GM18499 (cell line): ENCODE measurements at regions not wholly inside any gene's neighbourhood (a gene's known extent, or its start where the extent isn't known, plus 50 kb on each side); places are given as distances from the start of the nearest gene placed in this dataset.

ENCODE experiments used
- ATAC-seq: cut with Tn5 transposase; IDR thresholded peaks from one replicate; pipeline ENCODE4 v1.9.1; 2021; ENCODE audit warnings: moderate number of reproducible peaks; ENCODE audit not compliant: insufficient read depth, unreplicated experiment

DNA sequence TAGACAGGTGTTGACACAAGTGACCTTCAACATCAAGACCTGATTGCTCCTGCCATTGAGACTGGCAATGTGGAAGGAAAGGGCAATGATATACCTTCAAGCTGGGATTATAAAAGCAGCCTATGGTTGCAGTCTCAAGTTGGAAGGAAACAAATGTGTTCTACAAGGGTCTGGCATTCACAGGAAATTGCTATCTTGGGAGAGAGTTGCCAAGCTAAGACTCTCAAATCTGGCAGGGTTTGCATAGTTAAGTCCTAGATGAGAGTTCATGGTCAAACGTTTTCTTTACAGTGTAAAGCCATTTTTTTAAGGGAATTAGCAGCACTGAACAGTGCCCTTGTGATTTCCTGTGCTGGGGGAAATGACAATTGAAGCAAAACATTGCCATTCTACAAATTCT lies 546.9 kb upstream of the CFAP20DC start:
- no peak for ATAC-seq

DNA sequence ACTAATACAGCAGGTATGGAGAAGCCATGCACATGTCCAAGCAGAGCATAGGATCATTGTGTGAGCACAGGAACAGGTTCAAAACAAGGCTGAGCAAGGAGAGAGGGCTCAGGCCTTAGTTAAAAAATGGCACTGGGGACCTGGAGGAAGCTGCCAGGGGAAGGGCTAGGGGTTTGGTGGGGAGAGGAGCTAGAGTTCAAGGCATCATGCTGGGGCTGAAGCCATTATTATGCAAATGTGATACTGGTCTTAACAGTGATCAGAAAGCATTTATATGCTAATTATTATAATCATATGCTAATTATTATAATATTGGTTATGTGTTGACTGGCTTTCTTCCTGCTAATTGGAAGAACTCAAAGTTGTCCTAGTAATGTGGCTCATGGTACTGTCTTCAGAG lies 546.0 kb upstream of the CFAP20DC start:
- no peak for ATAC-seq

DNA sequence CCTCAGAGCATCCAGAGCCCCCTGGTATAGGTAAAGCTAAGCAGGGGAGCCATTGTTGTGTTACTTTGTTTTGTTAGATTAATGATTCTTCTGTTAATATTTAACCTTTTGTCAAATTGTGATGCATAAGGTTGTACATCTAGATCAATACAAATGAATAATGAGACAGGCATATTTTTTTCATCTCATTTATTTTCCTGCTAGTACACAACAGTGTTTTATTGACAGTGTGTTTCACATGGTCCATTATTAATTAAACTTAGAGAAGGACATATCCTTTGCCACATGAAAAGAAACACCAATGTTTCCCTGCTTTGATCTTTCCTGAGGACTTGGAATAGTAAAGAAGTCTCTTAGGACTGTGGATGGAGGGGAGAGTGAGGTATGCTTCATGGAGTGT lies 543.6 kb upstream of the CFAP20DC start:
- no peak for ATAC-seq

DNA sequence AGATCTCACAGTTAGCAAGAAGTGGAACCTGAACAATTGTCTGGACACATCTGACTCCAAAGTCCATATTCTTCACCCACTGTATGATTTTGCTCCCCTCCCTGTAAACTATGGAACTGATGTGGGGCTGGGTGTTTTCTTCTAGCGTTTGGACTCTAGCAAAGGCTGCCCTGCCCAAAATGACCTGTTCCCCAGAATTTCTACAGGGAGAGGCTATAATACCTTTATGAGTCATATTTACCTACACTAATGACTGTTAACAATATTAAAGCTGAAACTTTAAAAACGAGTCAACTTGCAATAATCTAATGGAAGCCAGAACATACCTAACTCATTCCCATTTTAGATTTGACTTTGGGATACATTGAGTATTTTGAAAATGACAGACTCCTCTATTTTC lies 531.2 kb upstream of the CFAP20DC start:
- no peak for ATAC-seq

DNA sequence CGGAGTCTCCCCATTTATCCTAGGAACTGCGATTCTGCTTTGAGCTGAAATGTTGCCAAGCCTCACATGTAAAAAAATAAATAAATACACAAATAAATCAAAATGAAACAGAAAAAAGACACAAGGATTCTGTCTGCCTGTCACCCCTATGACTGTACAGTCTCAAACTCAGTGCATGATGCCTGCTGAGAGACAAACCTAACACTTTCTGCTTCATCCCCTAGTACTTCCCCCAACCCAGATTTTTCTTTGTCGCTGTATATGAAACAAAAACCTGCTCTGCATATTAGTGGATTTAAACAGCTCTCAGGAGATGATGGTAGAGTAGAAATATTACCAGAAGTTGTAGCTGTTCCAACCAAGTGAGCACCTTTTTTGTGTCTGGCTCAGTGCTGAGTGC lies 530.7 kb upstream of the CFAP20DC start:
- ATAC-seq, result no peak

DNA sequence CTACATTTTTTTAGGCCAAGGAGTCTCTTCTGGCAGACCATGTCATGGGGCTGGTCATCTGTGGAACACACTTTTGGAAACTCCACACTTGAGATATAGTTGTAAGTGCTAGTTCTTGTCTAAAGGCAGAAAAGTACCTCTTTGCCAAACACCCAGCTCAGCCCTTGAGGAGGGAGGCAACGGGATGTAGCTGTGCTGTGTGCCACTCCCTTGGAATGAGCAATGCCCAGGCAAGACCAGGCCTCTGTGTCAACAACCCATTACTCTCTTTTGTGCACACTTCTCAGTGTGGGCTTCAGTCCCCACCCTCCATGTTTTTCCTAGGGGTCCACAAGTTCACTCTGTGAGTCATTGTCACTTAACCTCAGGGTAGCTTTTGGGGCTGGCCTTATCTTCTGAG lies 528.3 kb upstream of the CFAP20DC start:
- no peak for ATAC-seq

DNA sequence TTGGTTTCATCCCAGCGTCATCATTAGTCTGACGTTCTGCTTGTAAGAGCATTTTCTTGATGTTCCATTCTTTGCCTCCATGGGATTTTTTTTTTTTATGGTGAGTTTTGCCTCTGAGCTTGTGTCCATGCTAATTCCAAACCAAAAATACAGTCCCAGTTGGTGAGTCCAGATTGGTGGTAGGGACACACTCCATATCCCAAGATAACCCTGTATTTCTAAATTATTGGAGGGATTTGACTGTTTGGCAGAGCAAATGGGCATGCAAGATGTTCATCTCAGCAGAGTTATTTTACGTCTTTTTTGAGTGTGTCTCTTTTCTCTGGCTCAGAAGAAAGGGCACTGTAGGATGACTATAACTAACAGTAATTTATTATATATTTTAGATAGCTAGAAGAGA lies 526.8 kb upstream of the CFAP20DC start:
- ATAC-seq, result no peak

DNA sequence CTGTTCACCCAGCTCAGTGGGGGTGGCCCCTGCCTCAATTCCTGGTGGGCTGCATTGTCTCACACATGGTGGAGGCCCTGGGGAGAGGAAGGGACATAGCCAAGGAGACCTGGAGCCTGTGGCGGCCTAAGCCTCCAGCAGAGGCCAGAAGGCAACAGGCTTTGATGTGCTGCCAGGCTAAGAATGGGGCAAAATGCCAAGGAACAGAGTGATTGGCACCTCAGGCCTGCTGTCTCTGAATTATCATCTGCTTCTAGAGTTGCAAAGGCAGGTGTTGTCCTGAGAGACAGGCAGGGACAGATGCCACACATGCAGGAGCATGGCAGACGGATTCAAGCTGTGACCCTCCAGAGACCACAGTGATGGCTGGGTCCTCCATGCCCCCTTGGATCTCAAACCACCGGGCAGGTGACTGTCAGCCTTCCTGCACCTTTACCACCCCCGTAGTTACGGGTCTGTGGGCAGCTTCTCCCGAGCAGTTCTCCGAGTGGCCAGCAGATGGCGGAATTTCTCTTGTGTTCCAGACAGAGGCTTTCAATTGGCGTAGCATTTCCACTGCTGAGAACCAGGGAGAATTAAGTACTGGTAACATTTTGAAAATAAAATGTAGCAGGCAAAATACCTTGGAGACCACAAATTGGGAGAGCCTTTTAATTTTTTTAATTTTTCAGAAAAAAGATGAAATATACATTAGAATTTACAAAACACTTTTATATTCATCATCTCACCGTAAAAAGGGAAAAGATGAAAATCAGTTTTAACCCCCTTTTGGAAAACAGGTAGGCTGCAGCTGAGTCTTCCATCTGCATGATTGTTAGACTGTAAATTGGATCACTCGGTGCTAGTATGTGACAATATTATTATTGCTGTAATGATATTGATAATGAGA lies 525.5 kb upstream of the CFAP20DC start:
- peak; percentile 57 for ATAC-seq

DNA sequence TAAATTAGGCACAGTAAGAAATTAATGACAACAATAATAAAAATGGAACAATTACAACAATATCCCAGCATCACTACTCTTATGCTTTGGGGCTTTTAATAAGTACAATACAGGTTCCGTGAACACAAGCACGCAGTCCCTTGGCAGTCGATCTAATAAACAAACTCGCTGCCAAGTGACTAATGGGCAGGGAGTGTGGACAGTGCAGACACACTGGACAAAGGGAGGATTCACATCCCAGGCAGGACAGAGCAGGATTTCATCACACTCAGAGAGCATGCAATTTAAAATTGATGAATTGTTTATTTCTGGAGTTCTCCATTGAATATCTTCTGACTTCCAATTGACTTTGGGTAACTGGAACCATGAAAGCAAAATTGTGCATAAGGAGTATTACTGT lies 524.1 kb upstream of the CFAP20DC start:
- no peak for ATAC-seq

DNA sequence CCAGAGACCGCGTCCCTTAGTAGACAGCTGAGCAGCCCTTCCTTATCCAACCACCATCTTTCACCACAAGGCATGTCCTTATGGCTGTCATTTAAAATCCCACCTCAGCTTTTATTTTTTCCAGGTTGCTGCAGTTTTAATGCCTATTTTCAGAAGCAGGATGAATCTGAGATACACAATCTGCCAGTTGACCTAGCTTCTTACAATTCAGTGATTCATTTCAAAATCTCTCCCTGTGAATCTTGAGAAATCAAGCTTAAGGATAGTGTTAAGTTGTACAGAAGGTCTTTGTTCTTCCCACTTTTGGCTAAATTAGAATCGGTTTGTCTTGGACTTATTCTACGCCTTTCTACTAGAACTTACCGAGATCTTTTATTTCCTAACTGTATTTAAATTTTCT lies 522.3 kb upstream of the CFAP20DC start:
- ATAC-seq, result no peak

DNA sequence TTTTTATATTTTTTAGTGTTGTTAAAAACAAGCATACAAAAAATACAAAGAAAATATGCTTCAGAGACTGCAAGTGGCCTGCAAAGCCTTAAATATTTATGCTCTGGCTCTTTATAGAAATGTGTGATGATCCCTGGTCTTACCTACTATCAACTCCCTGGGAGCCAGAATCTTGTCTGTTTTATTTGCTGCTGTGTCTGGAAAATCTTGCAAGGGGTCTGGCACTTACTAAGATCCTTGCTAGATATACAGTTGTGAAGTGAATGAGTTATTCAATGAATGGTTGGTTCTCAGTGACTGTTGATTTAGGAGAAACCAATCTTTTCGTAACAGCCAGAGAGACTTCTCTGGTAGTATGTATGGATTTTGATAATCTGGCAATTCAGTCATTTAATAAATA lies 521.0 kb upstream of the CFAP20DC start:
- no peak for ATAC-seq

DNA sequence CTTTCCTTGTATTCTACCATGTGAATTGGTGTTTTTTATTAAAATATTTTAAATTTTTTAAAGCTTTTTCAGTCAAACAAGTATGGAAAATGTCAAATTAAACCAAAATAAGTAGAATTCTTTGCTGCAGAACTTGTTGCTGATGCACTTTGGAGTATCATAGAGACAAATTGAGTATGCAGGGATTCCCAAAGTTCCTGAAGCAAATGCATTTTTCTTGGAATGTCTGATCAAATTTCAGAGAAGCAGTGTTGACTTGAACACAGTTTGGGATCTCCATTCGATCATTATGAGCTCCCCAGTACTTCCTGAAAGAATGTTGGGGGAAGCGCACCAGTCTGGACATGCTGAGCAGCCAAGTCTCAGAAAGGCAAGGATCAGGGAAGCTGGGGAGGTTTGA lies 517.8 kb upstream of the CFAP20DC start:
- no peak for ATAC-seq

DNA sequence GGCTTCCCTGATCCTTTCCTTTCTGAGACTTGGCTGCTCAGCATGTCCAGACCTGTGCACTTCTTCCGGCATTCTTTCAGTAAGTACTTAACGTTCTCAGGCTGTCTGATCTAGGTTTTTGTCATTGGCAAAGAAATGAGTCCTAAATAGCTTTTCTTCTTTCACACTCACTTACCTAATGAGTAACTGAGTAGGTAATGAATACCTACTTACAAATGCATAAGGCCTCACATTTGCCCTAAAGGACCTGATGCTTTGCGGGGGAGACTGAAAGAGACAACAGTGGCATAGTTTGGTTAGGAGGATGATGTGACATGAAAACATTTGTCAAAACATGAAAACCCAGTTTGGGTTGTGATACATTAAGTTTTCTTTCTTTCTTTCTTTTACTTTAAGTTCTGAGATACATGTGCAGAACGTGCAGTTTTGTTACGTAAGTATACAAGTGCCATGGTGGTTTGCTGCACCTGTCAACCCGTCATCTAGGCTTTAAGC lies 516.7 kb upstream of the CFAP20DC start:
- peak; percentile 96 for ATAC-seq

DNA sequence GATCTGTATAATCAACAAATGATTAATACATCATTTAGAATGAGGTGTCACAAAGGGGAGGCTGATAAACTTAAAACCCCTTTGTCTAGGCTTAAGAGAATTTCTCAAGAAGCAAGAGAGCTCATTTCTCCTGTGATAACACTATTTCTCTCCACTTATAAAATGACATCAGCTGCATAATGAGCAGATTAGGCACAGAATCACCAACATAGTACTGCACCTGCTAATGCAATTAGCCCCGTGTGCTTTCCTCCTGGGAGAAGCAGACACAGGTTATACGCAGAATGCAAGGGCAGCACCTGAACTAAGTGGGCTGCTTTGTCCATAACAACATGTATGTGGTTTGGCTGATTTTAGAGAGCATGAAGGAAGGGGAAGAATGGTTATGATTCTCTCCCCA lies 515.3 kb upstream of the CFAP20DC start:
- no peak for ATAC-seq

DNA sequence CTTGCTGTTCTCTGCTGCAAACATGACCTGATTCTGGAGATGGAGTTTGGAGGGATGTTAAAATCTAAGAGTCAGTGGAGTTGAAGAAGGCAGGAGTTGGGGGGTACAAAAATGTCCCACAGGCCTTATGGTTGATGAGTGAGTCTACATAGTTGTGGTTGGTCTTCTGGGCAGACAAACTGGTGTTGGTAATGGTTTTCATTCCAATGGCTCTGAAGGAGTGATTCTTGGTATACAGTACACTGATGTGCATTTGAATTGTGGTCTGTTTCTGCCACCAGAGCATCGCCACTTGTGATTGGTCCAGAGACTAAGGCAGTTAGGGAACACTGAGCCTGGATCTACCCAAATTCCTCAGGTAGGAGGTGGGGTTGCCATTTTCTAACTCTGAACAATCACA lies 514.1 kb upstream of the CFAP20DC start:
- ATAC-seq, result no peak

DNA sequence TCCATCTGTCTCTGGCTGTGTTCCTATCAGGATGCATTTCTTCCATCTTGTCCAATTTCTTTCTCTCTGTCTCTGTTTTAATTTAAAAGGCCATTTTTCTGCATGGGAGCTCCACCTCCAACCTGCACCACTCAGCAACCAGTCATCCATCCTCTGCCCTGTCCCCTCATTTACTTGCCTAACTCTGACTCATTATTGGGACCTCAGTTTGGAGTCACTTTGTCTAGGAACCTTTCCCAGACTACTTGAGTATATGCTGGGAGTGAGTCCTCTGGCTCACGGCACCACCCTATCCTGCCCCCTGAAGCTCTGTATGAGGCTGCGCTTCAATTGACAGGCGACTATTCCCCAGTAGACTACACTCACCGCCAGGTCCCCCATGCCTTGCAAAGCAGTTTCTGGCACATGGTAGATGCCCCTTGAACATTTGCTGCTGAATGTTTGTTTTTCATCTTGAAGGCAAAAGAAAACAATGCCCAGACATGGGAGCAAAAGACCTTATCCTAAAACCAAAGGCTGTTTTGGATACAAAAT lies 513.3 kb upstream of the CFAP20DC start:
- no peak for ATAC-seq

DNA sequence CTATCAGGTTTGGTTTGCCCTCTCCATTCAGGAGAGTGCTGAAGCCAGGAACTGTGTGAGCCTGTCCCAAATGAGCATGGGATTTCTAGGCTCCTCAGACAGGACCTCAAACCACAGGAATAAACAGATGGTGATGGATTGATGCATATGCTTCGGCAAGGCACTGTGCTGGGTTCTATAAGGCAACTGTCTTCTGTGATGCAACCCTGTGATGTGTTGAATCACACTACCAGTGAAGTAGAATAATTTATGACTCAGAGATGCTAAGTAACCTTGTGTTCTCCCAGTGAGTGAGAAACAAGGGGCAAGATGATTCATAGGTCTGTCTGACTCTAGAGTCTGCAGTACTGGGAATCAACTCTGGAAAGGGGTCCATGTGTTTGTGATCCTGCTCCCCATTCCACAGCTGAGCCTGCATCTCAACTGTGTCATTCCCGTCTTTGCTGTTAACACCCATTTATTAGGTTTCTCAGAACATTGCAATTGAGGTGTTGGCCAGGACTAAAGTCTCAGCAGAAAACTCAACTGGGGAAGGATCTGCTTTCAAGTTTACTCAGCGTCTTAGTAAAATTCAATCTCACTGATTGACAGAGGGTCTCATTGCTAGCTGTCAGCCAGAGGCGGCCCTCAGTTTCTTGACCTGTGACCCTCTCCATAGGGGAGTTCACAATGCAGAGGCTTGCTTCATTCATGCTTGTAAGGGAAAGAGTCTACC lies 510.1 kb upstream of the CFAP20DC start:
- no peak for ATAC-seq

DNA sequence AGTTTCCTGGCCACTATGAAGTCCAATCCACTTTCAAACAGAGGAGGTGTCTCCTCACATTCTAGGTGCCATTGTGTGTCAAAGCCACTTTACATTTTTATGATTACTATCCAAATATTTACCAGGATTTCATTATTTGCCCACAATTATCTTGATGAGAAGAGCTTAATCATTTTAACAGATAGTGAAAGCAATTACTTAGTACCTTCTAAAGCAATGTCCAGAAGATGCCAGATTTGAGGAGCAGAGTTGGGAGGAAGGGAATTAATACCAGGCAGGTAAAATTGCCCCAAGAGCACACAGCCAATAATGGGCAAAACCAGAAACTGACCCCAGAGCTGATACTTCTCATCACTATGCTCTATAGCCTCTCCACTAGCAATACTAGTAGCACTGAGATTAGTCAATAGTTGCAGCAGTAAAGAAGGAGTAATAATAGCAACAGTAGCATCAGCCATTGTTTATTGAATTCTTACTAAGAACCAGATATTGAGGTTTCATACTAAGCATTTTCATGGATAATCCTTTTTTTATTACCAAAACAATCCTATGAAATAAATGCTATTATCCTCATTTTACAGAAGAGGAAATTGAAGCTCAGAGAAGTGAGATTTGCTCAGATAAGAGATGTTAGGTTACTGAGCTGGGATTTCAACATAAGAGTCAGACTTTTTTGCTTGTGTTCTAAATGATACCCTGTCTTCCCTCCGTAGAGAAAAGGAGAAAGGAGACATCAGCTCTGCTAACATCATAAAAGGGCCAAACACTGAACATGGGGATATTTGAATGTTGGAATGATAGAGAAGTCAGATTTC lies 509.3 kb upstream of the CFAP20DC start:
- ATAC-seq, result no peak

DNA sequence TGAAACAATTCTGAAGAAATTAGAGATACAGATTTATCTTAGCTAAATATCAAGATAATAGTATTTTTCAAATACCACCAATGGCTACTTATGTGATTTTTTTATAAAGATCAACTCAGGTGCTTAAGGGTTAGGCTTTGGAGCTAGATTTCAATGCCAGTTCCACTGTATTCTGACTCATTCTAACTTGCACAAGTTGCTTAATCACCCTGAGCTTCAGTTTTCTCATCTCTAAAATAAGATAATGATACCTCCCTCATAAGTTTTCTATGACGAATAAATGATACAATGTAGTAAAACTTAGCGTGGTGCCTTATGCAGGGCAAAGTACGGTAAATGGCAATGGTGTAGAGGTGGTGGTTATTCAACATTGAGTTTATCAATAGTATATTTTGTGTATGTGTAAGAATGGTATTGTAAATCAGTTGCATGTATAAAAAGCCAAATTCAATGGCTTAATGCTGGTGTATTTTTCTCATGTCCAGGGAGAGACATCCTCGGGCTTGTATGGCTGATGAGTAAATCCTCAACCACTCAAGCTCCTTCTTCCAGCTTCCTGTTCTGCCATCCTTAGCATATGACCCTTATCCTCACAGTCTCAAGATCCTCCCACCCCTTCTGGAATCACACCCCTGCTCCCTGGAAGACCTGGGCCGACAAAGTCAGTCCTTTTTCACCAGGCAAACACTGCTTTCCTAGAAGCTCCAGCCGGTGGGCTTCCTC lies 505.9 kb upstream of the CFAP20DC start:
- ATAC-seq, result no peak

DNA sequence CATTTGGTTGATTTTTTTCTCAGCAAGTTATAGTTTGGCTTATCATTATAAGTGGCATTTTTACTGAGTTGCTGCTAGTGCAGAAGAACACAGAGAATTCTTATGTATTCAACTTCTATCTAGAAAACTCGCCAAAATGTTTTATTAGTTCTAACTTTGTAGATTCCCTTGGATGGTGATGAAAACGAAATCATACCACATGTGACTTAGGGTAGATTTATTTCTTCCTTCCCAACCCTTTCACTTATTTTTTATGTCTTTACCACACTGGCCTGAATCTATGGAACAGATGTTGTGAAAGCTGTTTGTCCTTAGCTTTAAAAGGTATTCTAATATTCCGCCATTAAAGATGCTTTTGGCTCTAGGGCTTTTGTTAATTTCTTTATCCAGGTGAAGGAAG lies 503.3 kb upstream of the CFAP20DC start:
- no peak for ATAC-seq
